ENCODE measurements at regions not wholly inside any gene's neighbourhood (a gene's known extent, or its start where the extent isn't known, plus 50 kb on each side); places are given as distances from the start of the nearest gene placed in this dataset.
"Not testable (repeated sequence)": the region's sequence is repeated elsewhere in the genome, so short reads cannot be mapped to it uniquely, and the experiment has no call there.

GRCh38 chr17:22305356-22306071 is 613.2 kb downstream of the KCNJ18 start:
- H3K79me2 ChIP-seq (ENCODE audit: low read length) = no peaks in the 10 kb centered on the region
- H3F3A ChIP-seq (ENCODE audit: insufficient read depth, low read length) = no peaks in the 10 kb centered on the region
- no peaks in the 10 kb centered on the region for H3K36me3 ChIP-seq (replicated peaks; ENCODE audit: insufficient read depth, low read length)
- no peak overlapping the region for H3K4me3 ChIP-seq (ENCODE audit: low read length)
- no peak overlapping the region for H3K4me2 ChIP-seq (ENCODE audit: low read depth, low read length)
- H3K9me3 ChIP-seq (replicated peaks; ENCODE audit: insufficient read depth, low read length) = no peaks in the 10 kb centered on the region
- no peak overlapping the region for H3K9ac ChIP-seq (ENCODE audit: low read length)
- no peaks in the 10 kb centered on the region for H3K9me2 ChIP-seq (replicated peaks; ENCODE audit: insufficient read depth, low read length)
- DNase-seq = no peak
- TF ChIP-seq EZH2phosphoT487 (IDR thresholded peaks at IDR 0.05; ENCODE audit: low read length) (no peak), EZH2 (optimal IDR thresholded peaks at IDR 0.05; ENCODE audit: low read depth, low read length) (no peak)
- TF ChIP-seq, protein P1, sequence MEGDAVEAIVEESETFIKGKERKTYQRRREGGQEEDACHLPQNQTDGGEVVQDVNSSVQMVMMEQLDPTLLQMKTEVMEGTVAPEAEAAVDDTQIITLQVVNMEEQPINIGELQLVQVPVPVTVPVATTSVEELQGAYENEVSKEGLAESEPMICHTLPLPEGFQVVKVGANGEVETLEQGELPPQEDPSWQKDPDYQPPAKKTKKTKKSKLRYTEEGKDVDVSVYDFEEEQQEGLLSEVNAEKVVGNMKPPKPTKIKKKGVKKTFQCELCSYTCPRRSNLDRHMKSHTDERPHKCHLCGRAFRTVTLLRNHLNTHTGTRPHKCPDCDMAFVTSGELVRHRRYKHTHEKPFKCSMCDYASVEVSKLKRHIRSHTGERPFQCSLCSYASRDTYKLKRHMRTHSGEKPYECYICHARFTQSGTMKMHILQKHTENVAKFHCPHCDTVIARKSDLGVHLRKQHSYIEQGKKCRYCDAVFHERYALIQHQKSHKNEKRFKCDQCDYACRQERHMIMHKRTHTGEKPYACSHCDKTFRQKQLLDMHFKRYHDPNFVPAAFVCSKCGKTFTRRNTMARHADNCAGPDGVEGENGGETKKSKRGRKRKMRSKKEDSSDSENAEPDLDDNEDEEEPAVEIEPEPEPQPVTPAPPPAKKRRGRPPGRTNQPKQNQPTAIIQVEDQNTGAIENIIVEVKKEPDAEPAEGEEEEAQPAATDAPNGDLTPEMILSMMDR (IDR thresholded peaks at IDR 0.05; ENCODE audit: low read length) = no peak
- no peaks in the 10 kb centered on the region for H4K20me1 ChIP-seq (ENCODE audit: insufficient read depth, low read length)
- no peak overlapping the region for H2AFZ ChIP-seq (ENCODE audit: low read length)
- H3K27ac ChIP-seq (ENCODE audit: low read length) = no peak overlapping the region
- H3K4me1 ChIP-seq (ENCODE audit: low read length) = no peaks in the 10 kb centered on the region
- no peaks in the 10 kb centered on the region for H3K27me3 ChIP-seq (replicated peaks; ENCODE audit: insufficient read depth, low read length)

GRCh38 chr17:22310292-22310691 is 618.0 kb downstream of the KCNJ18 start:
- H3K9me2 ChIP-seq (replicated peaks; ENCODE audit: insufficient read depth, low read length); H3K27ac ChIP-seq (ENCODE audit: low read length); H3K9me3 ChIP-seq (replicated peaks; ENCODE audit: insufficient read depth, low read length); H3K79me2 ChIP-seq (ENCODE audit: low read length); H4K20me1 ChIP-seq (ENCODE audit: insufficient read depth, low read length); H3K9ac ChIP-seq (ENCODE audit: low read length); H3F3A ChIP-seq (ENCODE audit: insufficient read depth, low read length); DNase-seq; H3K4me3 ChIP-seq (ENCODE audit: low read length); H3K27me3 ChIP-seq (replicated peaks; ENCODE audit: insufficient read depth, low read length); H3K4me2 ChIP-seq (ENCODE audit: low read depth, low read length); H2AFZ ChIP-seq (ENCODE audit: low read length); H3K4me1 ChIP-seq (ENCODE audit: low read length); H3K36me3 ChIP-seq (replicated peaks; ENCODE audit: insufficient read depth, low read length): not testable (repeated sequence)

GRCh38 chr17:22310717-22311686 is 618.7 kb downstream of the KCNJ18 start:
- H3K79me2 ChIP-seq (ENCODE audit: low read length) = no peaks in the 10 kb centered on the region
- H3K9me3 ChIP-seq (replicated peaks; ENCODE audit: insufficient read depth, low read length) = no peaks in the 10 kb centered on the region
- no peak overlapping the region for H3K4me3 ChIP-seq (ENCODE audit: low read length)
- no peaks in the 10 kb centered on the region for H3K27me3 ChIP-seq (replicated peaks; ENCODE audit: insufficient read depth, low read length)
- peak; percentile 36 for DNase-seq
- H3K4me2 ChIP-seq (ENCODE audit: low read depth, low read length) = no peak overlapping the region
- H3K27ac ChIP-seq (ENCODE audit: low read length) = no peak overlapping the region
- H2AFZ ChIP-seq (ENCODE audit: low read length) = no peak overlapping the region
- H4K20me1 ChIP-seq (ENCODE audit: insufficient read depth, low read length) = no peaks in the 10 kb centered on the region
- TF ChIP-seq EZH2phosphoT487 (IDR thresholded peaks at IDR 0.05; ENCODE audit: low read length) (no peak), EZH2 (optimal IDR thresholded peaks at IDR 0.05; ENCODE audit: low read depth, low read length) (no peak)
- TF ChIP-seq, protein P1 (IDR thresholded peaks at IDR 0.05; ENCODE audit: low read length) = no peak
- H3K4me1 ChIP-seq (ENCODE audit: low read length) = no peaks in the 10 kb centered on the region
- H3K9ac ChIP-seq (ENCODE audit: low read length) = no peak overlapping the region
- no peaks in the 10 kb centered on the region for H3K9me2 ChIP-seq (replicated peaks; ENCODE audit: insufficient read depth, low read length)
- H3K36me3 ChIP-seq (replicated peaks; ENCODE audit: insufficient read depth, low read length) = no peaks in the 10 kb centered on the region
- H3F3A ChIP-seq (ENCODE audit: insufficient read depth, low read length) = no peaks in the 10 kb centered on the region

GRCh38 chr17:22321001-22321400 is 628.7 kb downstream of the KCNJ18 start:
- not testable (repeated sequence) for H3K4me1 ChIP-seq (ENCODE audit: low read length); H3K4me3 ChIP-seq (ENCODE audit: low read length); H3K27ac ChIP-seq (ENCODE audit: low read length); H3K9ac ChIP-seq (ENCODE audit: low read length); H3K27me3 ChIP-seq (replicated peaks; ENCODE audit: insufficient read depth, low read length); H3K9me3 ChIP-seq (replicated peaks; ENCODE audit: insufficient read depth, low read length); H3K4me2 ChIP-seq (ENCODE audit: low read depth, low read length); H3K79me2 ChIP-seq (ENCODE audit: low read length); H4K20me1 ChIP-seq (ENCODE audit: insufficient read depth, low read length); H3F3A ChIP-seq (ENCODE audit: insufficient read depth, low read length); H3K9me2 ChIP-seq (replicated peaks; ENCODE audit: insufficient read depth, low read length); DNase-seq; H2AFZ ChIP-seq (ENCODE audit: low read length); H3K36me3 ChIP-seq (replicated peaks; ENCODE audit: insufficient read depth, low read length)

DNA sequence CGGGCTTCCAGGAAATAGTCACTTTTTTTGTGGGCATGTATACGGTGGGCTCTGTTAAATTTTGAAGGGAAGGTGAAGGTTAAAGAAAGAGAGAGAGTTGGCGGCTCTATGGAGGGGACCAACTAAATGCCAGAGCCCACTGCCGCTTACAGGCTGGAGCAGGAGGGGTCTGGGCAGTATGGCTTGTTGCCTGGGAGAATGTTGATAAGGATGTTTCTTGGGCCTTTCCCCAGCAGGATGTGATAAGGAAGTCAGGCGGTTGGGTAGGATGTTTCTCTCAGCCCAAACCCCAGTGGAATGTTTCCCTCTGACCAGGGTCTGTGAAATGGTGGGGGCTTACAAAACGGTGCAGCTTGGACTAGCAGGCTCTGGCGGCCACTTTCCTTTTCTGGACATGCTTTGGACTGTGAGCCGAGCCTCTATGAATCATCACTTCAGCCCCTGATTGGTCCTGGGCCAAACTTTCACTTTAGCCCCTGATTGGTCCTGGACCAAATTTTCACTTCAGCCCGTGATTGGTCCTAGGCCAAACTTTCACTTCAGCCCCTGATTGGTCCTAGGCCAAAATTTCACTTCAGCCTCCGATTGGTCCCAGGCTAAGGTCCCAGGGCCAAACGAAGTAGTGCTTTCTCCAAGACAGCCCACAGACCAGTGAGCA is 630.7 kb downstream of the KCNJ18 start:
- not testable (repeated sequence) for H3K9me3 ChIP-seq (replicated peaks; ENCODE audit: insufficient read depth, low read length); H3K27ac ChIP-seq (ENCODE audit: low read length); H4K20me1 ChIP-seq (ENCODE audit: insufficient read depth, low read length); H3F3A ChIP-seq (ENCODE audit: insufficient read depth, low read length); H3K36me3 ChIP-seq (replicated peaks; ENCODE audit: insufficient read depth, low read length); H3K4me1 ChIP-seq (ENCODE audit: low read length); H3K4me2 ChIP-seq (ENCODE audit: low read depth, low read length); H3K9ac ChIP-seq (ENCODE audit: low read length); H2AFZ ChIP-seq (ENCODE audit: low read length); DNase-seq; H3K27me3 ChIP-seq (replicated peaks; ENCODE audit: insufficient read depth, low read length); H3K79me2 ChIP-seq (ENCODE audit: low read length); H3K4me3 ChIP-seq (ENCODE audit: low read length); H3K9me2 ChIP-seq (replicated peaks; ENCODE audit: insufficient read depth, low read length)
